ENCODE measurements at regions not wholly inside any gene's neighbourhood (a gene's known extent, or its start where the extent isn't known, plus 50 kb on each side); places are given as distances from the start of the nearest gene placed in this dataset.
A peak's percentile ranks its signal among the peaks of the same experiment; 100 is the strongest.

- DNase-seq: no peak
- no peak overlapping the region for H3K27ac ChIP-seq
- H3K4me1 ChIP-seq: no peaks in the 10 kb centered on the region
- intact Hi-C loops (cut with DNase I; ENCODE audit: low total_unique reads): no loop called here
- no peaks in the 10 kb centered on the region for H3K27me3 ChIP-seq
- no peak for TF ChIP-seq CTCF (IDR thresholded peaks at IDR 0.05)
- TF ChIP-seq POLR2A (IDR thresholded peaks at IDR 0.05): no peak
- 66 to 78% methylated on average over 4 of the region's 4 CpGs for WGBS, 2 donors
- no peaks in the 10 kb centered on the region for H3K36me3 ChIP-seq (ENCODE audit: low read depth, missing control alignments)
- H3K4me3 ChIP-seq: no peak overlapping the region
- no peaks in the 10 kb centered on the region for H3K9me3 ChIP-seq
Measured at GRCh38 chr7:42750172-42750571, 161.7 kb downstream of the C7orf25 start.

- no peak overlapping the region for H3K4me3 ChIP-seq
- TF ChIP-seq POLR2A (IDR thresholded peaks at IDR 0.05) (no peak), CTCF (IDR thresholded peaks at IDR 0.05) (no peak)
- DNase-seq: no peak
- WGBS, 2 donors: 80 to 89% methylated on average over 2 of the region's 2 CpGs
- no peaks in the 10 kb centered on the region for H3K36me3 ChIP-seq (ENCODE audit: low read depth, missing control alignments)
- no peaks in the 10 kb centered on the region for H3K9me3 ChIP-seq
- no peaks in the 10 kb centered on the region for H3K4me1 ChIP-seq
- intact Hi-C loops (cut with DNase I; ENCODE audit: low total_unique reads): no loop called here
- no peak overlapping the region for H3K27ac ChIP-seq
- H3K27me3 ChIP-seq: no peaks in the 10 kb centered on the region
Measured at GRCh38 chr7:42747044-42747443, 164.8 kb downstream of the C7orf25 start.

- Histone ChIP-seq H3K4me1 (no peaks in the 10 kb centered on the region), H3K36me3 (ENCODE audit: low read depth, missing control alignments) (no peaks in the 10 kb centered on the region), H3K27ac (no peak overlapping the region), H3K27me3 (no peaks in the 10 kb centered on the region), H3K9me3 (no peaks in the 10 kb centered on the region), H3K4me3 (no peak overlapping the region)
- intact Hi-C loops (cut with DNase I; ENCODE audit: low total_unique reads): no loop called here
- DNase-seq: no peak
- 39 to 40% methylated on average over 2 of the region's 2 CpGs for WGBS, 2 donors
- TF ChIP-seq CTCF (IDR thresholded peaks at IDR 0.05) (no peak), POLR2A (IDR thresholded peaks at IDR 0.05) (no peak)
Measured at GRCh38 chr7:42746214-42746613, 165.7 kb downstream of the C7orf25 start.

GRCh38 chr7:42745357-42746059, 166.4 kb downstream of the C7orf25 start:
- Histone ChIP-seq H3K9me3 (no peaks in the 10 kb centered on the region), H3K4me1 (no peaks in the 10 kb centered on the region), H3K4me3 (no peak overlapping the region), H3K27me3 (no peaks in the 10 kb centered on the region), H3K27ac (no peak overlapping the region), H3K36me3 (ENCODE audit: low read depth, missing control alignments) (no peaks in the 10 kb centered on the region)
- intact Hi-C loops (cut with DNase I; ENCODE audit: low total_unique reads): no loop called here
- 36 to 45% methylated on average over 3 of the region's 3 CpGs for WGBS, 2 donors
- peak; percentile 73 for DNase-seq
- TF ChIP-seq POLR2A (IDR thresholded peaks at IDR 0.05): no peak
- TF ChIP-seq CTCF (IDR thresholded peaks at IDR 0.05): peak; percentile 13 to 71 (median 46)

- 49 to 50% methylated on average over 3 of the region's 3 CpGs for WGBS, 2 donors
- Histone ChIP-seq H3K27me3 (no peaks in the 10 kb centered on the region), H3K4me3 (no peak overlapping the region), H3K27ac (no peak overlapping the region), H3K36me3 (ENCODE audit: low read depth, missing control alignments) (no peaks in the 10 kb centered on the region), H3K4me1 (no peaks in the 10 kb centered on the region), H3K9me3 (no peaks in the 10 kb centered on the region)
- no peak for DNase-seq
- intact Hi-C loops (cut with DNase I; ENCODE audit: low total_unique reads): no loop called here
- no peak for TF ChIP-seq CTCF (IDR thresholded peaks at IDR 0.05)
- no peak for TF ChIP-seq POLR2A (IDR thresholded peaks at IDR 0.05)
Measured at GRCh38 chr7:42744746-42745145, 167.1 kb downstream of the C7orf25 start.
